Right renal pelvis (tissue), 4 donors: ENCODE measurements at regions not wholly inside any gene's neighbourhood (a gene's known extent, or its start where the extent isn't known, plus 50 kb on each side); places are given as distances from the start of the nearest gene placed in this dataset.
"Not testable (repeated sequence)": the region's sequence is repeated elsewhere in the genome, so short reads cannot be mapped to it uniquely, and the experiment has no call there.

ENCODE experiments used
- DNase-seq, 4 donors: peaks; one replicate each; pipeline ENCODE4 v3.0.0-alpha.2; 2013; ENCODE audit warnings: low read depth in 4 of 4, low spot score in 3 of 4, missing footprints in 1 of 4

DNA sequence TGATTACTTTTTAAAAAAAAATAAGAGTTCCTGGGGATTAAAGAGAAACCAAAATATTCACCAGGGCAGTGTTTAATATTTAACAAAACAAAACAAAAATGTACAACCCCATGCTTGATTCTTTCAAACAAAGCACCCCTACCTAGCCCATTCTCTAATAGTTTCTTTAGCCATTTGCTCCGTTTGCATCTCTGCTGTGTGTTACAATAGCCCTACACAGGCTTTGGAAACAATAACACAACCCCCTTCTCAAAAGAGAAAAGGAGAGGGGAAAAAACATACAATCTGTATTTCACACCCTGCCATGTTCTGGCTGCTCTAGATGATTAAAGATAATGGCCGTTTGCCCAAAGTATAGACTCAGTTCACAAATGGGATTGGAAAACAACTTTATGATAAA is 302.9 kb downstream of the CPS1 start:
- DNase-seq: no peak

DNA sequence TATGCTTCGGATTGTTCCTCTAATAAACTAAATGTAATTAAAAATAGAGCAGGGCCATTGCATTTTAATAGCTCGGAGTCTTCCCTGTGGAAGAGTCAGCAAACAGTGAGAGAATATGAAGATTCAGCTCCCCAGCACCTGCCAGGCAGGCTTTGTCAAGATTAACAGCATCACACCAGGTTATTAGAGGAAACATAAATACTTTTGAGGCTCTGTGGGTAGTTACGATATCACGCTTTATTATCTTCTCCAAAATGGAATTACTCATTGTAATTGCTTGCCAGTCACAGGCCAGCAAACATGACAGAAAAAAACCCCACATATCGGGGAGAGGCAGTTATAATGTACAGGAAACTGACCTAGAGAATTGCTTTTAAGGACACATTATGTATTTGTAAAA is 303.9 kb downstream of the CPS1 start:
- no peak for DNase-seq

DNA sequence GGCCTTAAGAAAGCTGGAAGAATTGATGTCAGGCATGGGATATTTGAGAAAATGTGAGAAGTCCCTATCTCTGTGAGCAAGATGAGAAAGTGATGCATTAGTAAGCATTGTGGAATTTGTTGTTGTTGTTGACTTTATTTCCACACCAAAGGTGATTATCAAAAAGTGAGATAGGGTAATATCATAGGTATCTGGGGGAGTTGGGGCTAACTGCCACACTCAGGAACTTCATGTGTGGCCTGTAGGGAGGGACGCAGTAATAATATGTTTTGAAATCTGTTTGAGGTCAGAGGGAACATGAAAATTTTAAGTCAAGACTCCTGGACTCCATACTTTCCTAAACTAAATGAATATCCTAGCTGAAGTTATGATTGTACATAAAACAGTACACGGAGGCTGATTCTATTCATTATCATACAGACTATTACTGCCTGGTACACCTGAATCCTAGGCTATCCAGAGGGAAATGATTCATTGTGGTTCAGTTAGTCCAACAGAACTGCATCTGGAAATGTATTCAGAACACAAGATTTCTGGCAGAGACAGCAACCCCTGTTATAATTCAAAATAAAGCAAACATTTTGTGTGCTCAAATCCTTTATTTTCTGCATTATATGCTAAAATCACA is 304.8 kb downstream of the CPS1 start:
- DNase-seq: no peak

DNA sequence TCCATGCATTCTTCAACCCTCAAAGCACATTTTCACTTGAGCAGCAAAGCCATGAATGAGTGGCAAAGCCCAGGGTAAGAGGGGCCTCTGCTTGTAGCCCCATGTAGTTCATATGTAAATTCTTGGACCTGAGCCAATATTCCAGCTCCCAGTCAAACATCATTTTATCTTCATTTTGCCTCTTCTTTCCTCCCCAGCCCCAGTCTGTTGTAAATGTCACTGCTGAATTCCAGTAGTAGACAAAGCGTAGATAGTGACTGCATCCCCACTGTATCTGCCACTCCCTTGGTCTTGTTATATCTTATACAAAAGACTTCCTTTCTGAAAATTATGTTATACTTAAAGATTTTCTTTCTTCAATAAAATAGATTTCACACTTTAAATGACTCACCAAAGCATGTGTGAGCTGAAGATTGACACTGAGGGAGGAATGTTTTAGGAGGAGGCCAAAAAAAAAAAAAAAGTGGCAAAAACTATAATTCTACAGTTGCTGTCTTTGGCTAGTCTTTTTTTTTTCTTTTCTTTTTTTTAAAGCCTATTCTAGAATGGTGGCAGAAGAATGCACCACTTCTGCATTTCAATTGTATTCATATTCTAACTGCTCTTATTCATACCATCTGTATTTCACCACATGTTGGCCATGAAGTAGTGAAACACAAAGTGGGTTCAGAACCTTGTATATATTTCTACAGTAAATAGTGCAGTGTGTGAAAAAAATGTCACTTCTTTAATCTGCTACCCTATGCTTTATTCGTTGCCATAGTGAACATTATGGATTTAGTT is 306.1 kb downstream of the CPS1 start:
- DNase-seq: no peak

DNA sequence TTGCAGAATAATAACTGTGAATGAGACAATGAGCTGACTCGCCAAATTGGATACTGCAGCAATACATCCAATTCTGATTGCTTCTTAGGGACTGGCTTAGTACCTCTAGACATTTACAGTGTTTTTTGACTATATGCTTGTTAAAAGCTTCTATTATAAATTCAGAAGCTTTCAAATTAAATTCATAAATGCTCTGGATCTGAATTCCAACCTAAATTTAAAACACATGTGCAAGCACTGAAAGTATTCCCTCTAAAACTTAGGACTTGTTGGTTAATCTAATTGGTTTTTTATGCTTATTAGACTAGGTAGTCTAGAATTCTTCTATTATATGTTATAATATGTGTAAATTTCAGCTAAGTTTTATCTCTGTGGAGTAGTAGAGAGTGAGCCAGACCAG is 306.9 kb downstream of the CPS1 start:
- no peak for DNase-seq

DNA sequence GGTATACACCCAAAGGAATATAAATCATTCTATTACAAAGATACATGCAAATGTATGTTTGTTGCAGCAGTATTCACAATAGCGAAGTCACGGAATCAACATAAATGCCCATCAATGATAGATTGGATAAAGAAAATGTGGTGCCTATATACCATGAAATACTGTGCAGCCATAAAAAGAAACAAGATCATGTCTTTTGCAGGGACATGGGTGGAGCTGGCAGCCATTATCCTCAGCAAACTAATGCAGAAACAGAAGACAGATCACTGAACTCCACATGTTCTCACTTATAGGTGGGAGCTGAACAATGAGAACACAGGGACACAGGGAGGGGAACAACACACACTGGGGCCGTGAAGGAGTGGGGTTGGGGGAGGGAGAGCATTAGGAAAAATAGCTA is 315.2 kb downstream of the CPS1 start:
- DNase-seq: not testable (repeated sequence)

DNA sequence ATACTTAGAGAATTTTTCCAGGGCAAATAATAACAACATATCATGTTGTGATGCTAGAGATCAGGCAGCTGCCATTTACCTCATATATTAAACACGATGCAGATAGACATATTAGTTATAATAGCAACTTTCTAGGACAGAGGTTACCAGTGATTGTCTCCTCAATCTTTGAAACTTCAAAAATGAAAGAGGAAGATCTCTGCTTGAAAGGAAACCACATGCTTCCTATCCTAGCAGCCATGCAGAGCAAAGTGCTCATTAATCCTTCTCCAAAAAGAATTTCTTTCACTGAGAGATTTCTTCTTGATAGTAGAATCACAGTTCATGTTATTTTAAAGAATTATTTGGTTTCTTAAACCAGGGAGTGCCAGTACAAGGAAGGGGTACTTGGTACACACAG is 317.2 kb downstream of the CPS1 start:
- DNase-seq: no peak

DNA sequence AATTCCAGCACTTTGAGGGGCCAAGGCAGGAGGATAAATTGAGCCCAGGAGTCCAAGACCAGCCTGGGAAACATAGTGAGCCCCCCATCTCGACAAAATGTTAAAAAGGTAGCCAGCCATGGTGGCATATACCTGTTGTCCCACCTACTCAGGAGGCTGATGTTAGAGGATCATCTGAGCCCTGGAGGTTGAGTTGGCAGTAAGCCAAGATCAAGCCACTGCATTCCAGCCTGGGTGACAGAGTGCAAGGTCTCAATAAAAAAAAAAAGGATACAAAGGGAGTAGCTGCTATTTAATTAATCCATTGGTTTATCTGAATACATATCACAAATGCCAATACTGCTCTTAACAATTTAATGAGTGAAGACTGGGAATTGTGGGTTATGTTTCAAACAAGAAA is 327.8 kb downstream of the CPS1 start:
- no peak for DNase-seq

DNA sequence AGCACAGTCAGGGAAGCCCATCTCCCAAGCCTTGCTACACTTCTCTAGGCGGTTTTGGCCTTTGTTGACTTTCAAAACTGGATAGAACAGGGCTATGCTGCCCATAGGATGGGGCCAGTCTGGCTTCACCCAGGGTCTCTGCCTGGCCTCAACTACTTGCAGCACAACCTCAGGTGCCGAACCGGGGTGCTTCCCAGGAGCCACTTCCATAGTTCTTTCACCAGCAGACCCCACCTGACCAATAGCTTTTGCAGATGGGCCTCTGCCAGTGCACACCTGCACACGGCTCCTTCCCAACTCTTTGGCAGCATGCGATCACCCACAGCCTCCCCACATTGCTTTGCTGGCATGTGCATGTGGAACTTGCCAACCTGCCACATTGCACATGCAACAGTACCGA is 331.6 kb downstream of the CPS1 start:
- no peak for DNase-seq

DNA sequence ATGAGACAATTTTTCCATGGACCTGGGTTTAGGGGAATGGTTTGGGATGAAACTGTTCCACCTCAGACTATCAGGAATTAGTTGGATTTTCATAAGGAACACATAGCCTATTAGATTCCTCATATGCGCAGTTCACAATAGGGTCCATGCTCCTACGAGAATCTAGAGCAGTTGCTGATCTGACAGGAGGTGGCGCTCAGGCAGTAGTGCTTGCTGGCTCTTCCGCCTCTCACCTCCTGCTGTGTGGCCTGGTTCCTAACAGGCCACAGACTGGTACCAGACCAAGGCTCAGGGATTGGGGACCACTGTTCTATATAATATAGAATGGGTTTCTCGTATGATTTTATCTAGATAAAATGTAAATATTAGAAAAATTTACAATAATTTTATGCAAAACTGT is 338.7 kb downstream of the CPS1 start:
- no peak for DNase-seq

DNA sequence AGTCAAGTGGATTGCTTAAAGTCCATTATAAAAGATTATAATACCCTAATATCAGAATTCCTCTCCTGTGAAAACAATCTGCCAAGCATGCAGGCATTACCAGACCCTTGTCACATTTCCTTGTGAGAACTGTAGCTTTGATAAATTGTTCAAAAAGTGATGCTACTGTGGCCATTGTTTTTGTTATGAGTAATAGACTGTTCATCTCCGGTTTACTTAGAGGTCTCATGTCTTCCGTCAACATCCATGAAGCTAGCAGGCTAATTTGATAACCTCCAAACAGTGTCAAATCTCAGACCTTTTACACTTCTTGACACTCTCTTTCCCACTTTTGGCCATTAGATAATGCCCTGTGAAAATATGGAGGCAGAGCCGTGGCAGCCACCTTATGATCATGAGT is 342.7 kb downstream of the CPS1 start:
- DNase-seq: no peak

DNA sequence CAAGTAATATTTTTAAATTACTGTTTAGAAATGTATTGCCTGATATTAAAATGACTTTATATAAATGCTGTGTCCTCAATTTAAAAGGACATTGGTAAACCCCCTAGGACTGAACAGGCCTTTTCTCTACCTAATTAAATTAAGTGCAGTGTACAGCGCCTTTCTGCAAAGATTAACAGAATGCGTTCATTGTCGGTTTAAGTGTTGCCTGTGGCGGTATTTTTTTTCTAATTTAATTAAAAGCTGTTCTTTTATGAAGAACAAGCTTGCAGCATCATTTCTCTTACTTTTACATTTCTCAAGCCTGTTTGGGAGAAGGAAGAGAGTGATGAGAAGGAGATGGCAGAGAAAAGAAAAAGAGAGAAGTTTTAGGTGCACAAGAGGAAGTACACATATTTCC is 344.9 kb downstream of the CPS1 start:
- no peak for DNase-seq

DNA sequence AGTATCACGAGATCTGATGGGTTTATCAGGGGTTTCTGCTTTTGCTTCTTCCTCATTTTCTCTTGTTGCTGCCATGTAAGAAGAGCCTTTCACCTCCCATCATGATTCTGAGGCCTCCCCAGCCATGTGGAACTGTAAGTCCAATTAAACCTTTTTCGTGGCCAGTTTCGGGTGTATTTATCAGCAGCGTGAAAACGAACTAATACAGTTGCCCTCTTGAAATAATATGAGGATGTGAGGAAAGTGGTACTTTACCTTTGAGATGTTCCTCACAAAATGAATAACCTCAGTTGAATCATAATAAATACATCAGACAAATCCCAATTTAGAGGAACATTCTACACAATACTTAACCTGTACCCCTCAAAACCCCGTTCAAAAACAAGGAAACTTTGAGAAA is 356.4 kb downstream of the CPS1 start:
- DNase-seq: no peak

DNA sequence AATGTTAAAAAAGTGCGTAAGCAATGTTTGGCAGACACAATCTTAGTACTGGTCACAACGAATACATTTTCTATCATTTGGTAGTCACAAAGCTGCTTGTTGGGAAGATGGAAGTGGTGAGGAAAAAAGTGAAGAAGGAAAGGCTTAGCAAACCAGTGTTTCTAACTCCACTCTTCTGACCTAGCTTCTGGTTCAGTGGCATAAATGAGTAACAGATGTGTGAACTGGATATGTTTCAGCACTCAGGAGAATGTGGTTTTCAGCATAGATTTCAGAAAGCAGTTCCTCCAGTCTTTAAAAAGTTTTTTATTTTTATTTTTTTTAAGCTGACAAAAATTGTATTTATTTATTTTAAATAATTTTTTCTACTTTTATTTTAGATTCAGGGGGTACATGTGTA is 357.1 kb downstream of the CPS1 start:
- no peak for DNase-seq

DNA sequence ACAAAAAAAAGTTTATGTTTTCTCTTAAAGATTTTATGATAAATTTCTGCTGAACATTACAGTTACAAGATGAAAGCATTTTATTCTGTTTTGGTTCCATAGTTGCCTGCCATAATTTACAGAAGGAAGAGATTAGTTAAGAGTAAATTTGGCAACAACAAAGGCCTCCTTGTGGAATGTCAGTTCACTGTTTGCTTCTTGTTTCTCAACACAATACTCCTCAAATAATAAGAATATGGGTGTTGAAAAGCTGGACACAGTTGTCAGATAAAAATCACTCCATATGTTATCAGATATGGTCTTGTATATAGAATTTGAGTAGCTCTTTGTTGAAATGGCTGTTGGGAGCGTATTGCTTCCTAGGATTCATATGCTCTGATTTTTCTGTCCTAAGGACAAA is 359.5 kb downstream of the CPS1 start:
- no peak for DNase-seq

DNA sequence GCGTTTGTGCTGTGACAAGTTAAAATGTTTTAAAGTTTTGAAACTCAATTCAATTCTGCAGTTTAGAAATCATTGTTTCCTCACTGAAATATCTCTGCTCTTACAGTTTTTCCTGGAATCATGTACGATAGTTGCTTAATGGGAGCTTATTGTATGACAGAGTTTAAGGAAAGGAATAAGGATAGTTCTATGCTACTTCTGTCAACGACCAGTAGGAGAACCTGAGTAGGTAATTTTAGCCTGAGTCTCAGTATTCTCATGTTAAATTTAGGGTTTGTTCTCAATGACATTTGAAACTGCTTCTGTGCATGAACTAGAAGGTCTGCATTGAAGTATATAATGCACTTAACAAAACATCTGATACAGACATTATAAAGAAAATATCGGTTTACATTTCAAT is 361.1 kb downstream of the CPS1 start:
- no peak for DNase-seq

DNA sequence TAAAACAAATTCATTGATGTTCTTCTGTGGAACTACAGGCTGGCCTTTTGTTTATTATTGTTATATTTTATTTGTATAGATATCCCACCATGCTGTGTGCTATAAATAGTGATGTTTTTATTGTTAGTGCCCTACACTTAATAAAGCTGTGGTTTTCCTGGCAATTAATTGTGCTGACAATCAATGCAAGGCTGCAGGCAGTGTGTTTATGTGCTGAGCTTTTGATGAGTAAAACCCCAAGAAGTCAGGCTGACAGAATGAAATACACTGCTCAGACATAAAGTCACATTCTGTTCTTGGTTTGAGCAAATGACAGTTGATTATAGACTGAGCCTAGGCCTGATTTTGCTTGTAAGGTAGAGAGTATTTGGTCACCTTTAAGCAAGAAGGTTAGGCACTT is 362.7 kb downstream of the CPS1 start:
- DNase-seq: no peak

DNA sequence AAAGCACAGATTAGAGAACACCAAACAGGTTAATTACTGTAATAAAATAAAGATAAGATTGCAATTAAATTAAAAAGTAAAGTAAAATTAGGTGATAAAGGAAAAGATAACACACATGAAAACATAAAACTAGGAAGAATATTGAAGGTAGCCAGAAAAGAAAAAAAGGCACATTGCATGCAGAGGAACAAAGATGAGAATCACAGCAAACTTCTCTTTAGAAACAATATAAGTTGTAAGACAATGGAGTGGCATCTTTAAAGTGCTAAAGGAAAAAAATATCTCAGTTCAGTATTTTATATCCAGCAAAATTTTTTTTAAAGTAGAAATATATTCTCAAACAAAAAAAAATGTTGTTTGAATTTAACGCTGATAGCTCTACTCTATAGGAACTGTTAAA is 366.0 kb downstream of the CPS1 start:
- no peak for DNase-seq

DNA sequence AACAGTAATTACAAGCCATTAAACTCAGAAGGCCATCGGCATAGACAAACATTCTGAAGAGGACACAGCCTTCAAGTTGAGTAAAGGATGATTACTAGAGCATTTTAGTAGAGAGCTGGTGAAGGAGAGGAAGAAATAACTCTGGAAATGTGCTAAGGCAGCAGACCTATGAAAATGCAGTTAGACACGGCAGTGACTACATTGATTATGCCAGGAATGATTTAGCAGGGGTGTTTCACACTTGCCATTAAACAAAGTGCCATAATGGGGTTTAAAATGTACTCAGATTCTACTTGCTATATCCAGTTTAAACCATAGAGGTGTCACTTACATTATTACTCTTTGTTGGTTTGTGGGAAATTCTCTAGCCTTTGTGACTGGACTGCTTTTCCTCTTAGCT is 372.3 kb downstream of the CPS1 start:
- DNase-seq: no peak

DNA sequence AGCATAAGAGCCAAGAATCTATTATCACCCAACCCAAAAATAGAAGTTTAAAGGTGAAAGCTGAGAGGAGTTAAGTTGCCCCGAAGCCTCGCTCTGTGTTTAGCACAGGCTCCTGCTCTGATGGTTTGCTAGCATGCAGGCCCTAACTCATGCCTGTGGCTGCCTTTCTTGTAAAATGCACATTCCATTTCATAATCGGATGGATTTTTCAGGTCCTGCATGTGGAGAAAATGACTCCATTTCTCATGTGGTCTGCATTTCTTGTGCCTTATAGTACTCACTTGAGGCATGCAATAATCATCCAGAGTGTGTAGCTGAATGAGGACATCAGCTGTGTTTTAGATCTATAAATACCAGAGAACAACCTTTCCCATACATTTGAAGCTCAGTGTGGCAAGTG is 381.8 kb downstream of the CPS1 start:
- no peak for DNase-seq

DNA sequence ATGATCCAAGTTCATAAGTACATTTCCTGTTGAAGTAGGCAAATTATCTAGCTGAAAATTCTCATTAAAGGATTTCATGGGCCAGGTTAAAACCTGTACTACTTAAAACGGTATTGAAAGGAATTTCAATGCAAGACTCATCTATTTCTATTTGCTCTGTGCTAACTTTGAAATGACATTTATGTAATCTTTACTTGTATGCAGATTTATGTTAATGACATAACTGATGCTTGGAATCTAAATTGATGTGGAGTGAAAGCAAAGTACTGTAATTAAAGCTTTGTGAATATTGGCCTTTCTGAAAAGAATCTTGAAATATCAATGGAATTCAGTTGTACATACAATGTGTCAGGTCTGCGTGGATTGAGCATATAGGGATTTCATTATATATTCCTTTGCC is 390.0 kb downstream of the CPS1 start:
- DNase-seq: no peak

DNA sequence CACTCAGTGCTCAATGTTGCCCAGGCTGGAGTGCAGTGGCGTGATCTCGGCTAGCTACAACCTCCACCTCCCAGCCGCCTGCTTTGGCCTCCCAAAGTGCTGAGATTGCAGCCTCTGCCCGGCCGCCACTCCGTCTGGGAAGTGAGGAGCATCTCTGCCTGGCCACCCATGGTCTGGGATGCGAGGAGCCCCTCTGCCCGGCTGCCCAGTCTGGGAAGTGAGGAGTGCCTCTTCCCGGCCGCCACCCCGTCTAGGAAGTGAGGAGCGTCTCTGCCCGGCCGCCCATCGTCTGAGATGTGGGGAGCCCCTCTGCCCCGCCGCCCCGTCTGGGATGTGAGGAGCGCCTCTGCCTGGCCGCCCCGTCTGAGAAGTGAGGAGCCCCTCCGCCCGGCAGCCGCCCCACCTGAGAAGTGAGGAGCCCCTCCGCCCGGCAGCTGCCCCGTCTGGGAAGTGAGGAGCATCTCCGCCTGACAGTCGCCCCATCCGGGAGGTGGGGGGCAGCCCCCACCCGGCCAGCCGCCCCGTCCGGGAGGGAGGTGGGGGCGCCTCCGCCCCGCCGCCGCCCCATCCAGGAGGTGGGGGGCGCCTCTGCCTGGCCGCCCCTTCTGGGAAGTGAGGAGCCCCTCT is 394.1 kb downstream of the CPS1 start:
- not testable (repeated sequence) for DNase-seq
